Stimulated activated naive B cell treated with anti-CD40 and anti-IgM and Interleukin-4, amounts not matched to agents 10 μg/mL and 1 μg/mL and 100 μg/mL, for 72 hours (primary cell): ENCODE measurements at regions not wholly inside any gene's neighbourhood (a gene's known extent, or its start where the extent isn't known, plus 50 kb on each side); places are given as distances from the start of the nearest gene placed in this dataset.

Experiments used
- ATAC-seq, 2 donors: fragments of 150-1000 bp; cut with Tn5 transposase; replicated peaks; 2 replicates each; pipeline ENCODE4 v1.10.0; 2021; ENCODE audit warnings: moderate library complexity in 1 of 2
- DNase-seq: peaks from one replicate; pipeline ENCODE4 v3.0.0; 2021
- H3K27ac Mint-ChIP-seq: one replicate; pipeline ENCODE4 v1.8.0; 2022; ENCODE audit warnings: mild to moderate bottlenecking, mixed read lengths
- H3K27me3 Mint-ChIP-seq, 2 donors: one replicate each; pipeline ENCODE4 v1.8.0; 2022; ENCODE audit warnings: mixed read lengths in 2 of 2
- H3K36me3 Mint-ChIP-seq, 2 donors: one replicate each; pipeline ENCODE4 v1.8.0; 2022; ENCODE audit warnings: mixed read lengths in 2 of 2, mild to moderate bottlenecking in 1 of 2
- H3K4me1 Mint-ChIP-seq, 2 donors: one replicate each; pipeline ENCODE4 v1.8.0; 2022; ENCODE audit warnings: mixed read lengths in 2 of 2, mild to moderate bottlenecking in 1 of 2
- H3K4me3 Mint-ChIP-seq, 2 donors: one replicate each; pipeline ENCODE4 v1.8.0; 2022; ENCODE audit warnings: mild to moderate bottlenecking in 2 of 2, mixed read lengths in 2 of 2, moderate library complexity in 1 of 2
- H3K9me3 Mint-ChIP-seq, 2 donors: one replicate each; pipeline ENCODE4 v1.8.0; 2022; ENCODE audit warnings: mixed read lengths in 2 of 2, mild to moderate bottlenecking in 1 of 2

DNA sequence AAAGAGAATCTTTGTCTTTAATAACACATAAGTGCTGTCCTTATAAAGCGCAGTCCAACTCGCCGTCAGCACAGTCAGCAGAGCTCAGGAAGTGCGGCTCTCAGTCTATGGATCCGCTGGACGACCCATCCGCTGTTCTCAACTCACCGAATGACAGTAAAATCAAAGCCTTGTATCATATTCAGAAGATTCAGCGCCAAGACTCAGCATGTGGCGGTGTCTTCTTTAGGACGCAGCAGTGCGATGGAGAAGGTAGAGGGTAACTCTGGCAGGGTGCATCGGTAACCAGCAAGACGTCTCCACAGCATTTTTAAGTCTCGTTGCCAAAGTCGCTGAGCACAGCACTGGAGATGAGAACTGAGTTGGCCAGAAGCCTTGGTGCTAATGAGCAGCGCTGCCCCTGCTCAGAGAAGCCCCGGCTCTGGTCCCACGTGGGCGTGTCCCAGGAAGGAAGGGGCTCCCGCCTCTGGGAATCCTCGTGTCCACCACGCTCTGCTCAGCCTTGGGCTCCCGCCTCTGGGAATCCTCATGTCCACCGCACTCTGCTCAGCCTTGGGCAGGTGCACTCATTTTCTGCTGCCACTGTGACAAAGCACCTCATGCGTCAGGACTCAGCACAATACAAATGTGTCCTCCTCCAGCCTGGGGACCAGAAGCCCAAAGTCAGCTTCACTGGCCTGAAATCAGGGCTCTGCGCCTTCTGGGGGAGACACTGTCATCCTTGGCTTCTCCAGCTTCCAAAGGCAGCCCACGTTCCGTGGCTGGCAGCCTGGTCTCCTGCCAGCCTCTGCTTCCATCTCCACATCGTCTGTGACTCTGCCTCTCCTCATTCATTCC, 238.0 kb upstream of the SALL3 start:
- Mint-ChIP-seq H3K27ac (no peak overlapping the region), H3K9me3 (peaks cover 0 to 3% of the 10 kb centered on the region in 2 donors), H3K36me3 (no peaks in the 10 kb centered on the region), H3K4me3 (no peak overlapping the region), H3K27me3 (no peaks in the 10 kb centered on the region), H3K4me1 (no peaks in the 10 kb centered on the region)
- ATAC-seq (peak in 1 of 2 donors; percentile 12), DNase-seq (no peak)

DNA sequence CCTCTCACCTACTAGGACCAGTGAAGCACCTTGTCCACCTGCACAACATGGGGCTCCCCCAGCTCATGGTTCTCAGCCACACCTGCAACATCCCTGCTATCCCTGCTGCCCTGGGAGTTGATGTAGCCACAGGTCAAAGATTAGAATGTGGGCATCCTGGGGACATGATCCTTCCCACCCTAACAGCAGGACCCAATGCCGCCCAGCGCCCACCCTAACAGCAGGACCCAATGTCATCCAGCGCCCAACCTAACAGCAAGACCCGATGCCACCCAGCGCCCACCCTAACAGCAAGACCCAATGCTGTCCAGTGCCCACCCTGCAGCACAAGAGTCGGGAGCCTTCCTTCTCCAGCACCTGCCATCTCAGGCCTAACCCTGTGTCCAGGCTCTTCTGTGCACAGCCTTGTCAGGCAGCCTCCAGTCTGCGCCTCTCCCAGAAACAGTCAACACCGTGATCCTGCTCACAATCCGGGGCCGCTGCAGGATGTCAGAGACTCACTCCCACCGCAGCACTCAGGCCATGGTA, 237.3 kb upstream of the SALL3 start:
- DNase-seq (no peak), ATAC-seq (peak in 1 of 2 donors; percentile 12)
- Mint-ChIP-seq H3K36me3 (no peaks in the 10 kb centered on the region), H3K27me3 (no peaks in the 10 kb centered on the region), H3K4me1 (no peaks in the 10 kb centered on the region), H3K4me3 (no peak overlapping the region), H3K9me3 (peaks cover 0 to 3% of the 10 kb centered on the region in 2 donors), H3K27ac (no peak overlapping the region)

DNA sequence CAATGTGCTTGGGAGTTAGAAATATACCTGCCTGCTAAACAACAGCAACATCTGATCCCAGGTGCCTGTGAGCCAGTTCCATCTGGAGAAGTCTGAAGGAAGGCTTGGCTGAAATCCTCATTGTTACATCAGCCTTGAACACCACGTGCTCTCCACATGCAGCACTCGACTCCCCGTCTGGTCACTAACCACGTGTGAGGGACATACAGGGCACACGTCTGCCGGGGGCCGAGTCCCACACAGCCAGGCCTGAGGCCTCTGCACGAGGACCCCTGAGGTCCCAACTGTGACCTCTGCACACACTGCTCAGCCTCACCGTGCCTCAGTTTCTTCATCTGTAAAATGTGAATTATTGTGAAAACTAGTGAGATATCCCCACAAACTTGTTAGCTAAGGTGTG, 236.5 kb upstream of the SALL3 start:
- Mint-ChIP-seq H3K4me1 (no peaks in the 10 kb centered on the region), H3K9me3 (peaks cover 0 to 3% of the 10 kb centered on the region in 2 donors), H3K27ac (no peak overlapping the region), H3K4me3 (no peak overlapping the region), H3K36me3 (no peaks in the 10 kb centered on the region), H3K27me3 (no peaks in the 10 kb centered on the region)
- ATAC-seq (no peak), DNase-seq (no peak)

DNA sequence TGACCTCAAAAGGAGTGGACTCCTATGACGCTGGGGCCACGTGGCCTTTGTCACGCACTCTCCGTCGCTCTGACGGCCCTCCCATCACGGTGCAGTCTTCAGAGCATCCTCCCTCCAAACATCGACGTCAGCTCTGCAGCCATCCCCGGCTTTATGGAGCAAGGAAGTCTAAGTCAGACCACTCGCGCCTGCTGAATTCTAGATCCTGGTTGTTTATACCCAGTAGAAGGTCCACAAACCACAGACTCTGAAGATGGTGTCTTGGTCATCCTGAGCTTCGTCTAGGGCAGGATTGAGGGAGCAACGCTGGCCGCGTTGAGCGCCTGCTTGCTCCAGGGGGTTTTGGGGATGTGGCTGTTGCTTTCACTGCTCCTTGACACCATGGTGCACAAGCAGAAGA, 228.0 kb upstream of the SALL3 start:
- Mint-ChIP-seq H3K27ac (no peak overlapping the region), H3K9me3 (peaks cover 2 to 3% of the 10 kb centered on the region in 2 donors), H3K27me3 (no peaks in the 10 kb centered on the region), H3K4me1 (no peaks in the 10 kb centered on the region), H3K36me3 (no peaks in the 10 kb centered on the region), H3K4me3 (no peak overlapping the region)
- ATAC-seq (no peak), DNase-seq (no peak)

DNA sequence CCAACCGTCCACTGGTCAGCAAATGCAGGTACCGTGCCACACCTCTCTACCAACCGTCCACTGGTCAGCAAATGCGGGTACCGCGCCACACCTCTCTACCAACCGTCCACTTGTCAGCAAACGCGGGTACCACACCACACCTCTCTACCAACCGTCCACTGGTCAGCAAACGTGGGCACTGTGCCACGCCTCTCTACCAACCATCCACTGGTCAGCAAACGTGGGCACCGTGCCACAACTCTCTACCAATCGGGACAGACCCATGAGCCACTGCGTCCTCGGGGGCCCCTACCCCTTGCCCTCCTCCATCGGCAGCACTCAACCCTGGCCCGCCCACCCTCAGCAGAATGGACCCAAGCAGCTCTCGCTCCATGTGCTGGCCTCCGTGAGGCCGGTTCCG, 226.4 kb upstream of the SALL3 start:
- DNase-seq (no peak), ATAC-seq (no peak)
- no peak overlapping the region for H3K4me3 Mint-ChIP-seq
- H3K4me1 Mint-ChIP-seq, result no peaks in the 10 kb centered on the region
- H3K9me3 Mint-ChIP-seq, result peaks cover 2 to 7% of the 10 kb centered on the region in 2 donors
- no peaks in the 10 kb centered on the region for H3K36me3 Mint-ChIP-seq
- no peak overlapping the region for H3K27ac Mint-ChIP-seq
- H3K27me3 Mint-ChIP-seq, result no peaks in the 10 kb centered on the region

DNA sequence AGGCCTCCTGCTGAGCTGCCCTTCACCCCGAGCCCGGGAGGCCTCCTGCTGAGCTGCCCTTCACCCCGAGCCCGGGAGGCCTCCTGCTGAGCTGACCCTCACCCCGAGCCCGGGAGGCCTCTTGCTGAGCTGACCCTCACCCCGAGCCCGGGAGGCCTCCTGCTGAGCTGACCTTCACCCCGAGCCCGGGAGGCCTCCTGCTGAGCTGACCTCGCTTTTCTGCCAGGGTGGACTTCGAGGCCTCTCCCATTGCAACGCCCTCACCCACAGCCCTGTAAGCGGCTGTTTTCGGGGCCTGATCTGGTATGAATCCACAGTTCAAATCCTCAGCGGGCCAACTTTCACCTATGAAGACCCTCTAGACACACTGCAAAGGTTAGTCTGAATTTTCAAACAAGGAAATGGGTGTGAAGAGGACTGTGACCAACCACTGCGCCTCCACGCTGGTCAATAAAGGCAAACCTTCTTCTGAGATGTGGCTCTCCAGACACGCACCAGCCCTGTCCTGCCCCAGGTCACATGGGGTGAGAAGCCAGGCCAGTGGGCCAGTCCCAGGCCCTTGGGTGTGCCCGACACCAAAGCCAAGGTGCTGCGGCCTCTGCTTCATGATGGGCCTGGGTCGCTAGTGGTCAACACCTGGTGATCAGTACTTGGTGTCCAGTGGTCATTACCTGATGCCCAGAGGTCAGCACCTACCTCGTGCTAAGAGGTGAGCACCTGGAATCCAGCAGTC, 225.1 kb upstream of the SALL3 start:
- ATAC-seq (no peak), DNase-seq (no peak)
- no peaks in the 10 kb centered on the region for H3K4me1 Mint-ChIP-seq
- no peak overlapping the region for H3K27ac Mint-ChIP-seq
- H3K36me3 Mint-ChIP-seq, result no peaks in the 10 kb centered on the region
- H3K9me3 Mint-ChIP-seq, result peaks cover 2 to 7% of the 10 kb centered on the region in 2 donors
- H3K4me3 Mint-ChIP-seq, result no peak overlapping the region
- no peaks in the 10 kb centered on the region for H3K27me3 Mint-ChIP-seq

DNA sequence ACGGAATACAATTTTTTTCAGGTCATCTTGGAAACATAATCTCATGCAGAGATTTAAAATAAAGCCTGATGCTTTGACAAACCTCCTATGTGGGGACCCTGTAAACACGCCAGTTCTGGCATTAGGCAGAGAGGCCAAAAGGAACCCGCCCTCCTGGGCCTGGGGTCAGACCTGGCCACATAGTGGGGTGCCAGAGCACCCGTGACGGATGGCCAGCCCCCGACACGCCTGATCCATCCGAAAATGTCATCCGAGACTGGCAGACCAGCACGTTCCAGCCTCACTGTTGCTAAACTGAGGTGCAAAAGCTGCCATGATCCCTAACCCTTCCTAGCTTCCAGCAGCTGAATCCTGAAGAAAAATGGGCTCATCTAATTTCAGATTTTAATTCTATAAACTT, 222.6 kb upstream of the SALL3 start:
- H3K4me1 Mint-ChIP-seq, result no peaks in the 10 kb centered on the region
- H3K36me3 Mint-ChIP-seq, result no peaks in the 10 kb centered on the region
- H3K9me3 Mint-ChIP-seq, result peaks cover 12 to 17% of the 10 kb centered on the region in 2 donors
- H3K27ac Mint-ChIP-seq, result no peak overlapping the region
- DNase-seq, result no peak
- H3K27me3 Mint-ChIP-seq, result no peaks in the 10 kb centered on the region
- H3K4me3 Mint-ChIP-seq, result no peak overlapping the region
- ATAC-seq, result no peak

DNA sequence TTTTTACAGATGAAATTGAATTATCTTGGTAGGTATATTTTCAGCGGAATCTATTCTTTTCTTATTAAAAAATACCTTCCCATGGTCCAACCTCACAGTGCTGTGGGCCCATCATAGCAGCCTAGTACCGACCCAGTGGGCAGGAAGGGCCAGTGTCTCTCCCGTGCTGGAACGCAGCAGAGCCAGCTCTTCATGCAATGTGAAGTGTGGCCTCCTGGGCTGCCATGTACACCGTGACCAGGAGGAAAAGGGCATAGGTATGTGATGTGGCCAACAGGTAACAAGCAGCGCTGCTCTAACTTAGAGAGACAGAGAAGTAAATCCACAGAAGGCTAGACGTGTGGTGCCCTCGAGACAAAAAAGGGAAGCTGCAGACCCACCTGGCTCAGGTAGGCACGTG, 221.1 kb upstream of the SALL3 start:
- H3K4me1 Mint-ChIP-seq, result no peaks in the 10 kb centered on the region
- H3K4me3 Mint-ChIP-seq, result no peak overlapping the region
- no peaks in the 10 kb centered on the region for H3K36me3 Mint-ChIP-seq
- no peak overlapping the region for H3K27ac Mint-ChIP-seq
- DNase-seq (no peak), ATAC-seq (no peak)
- H3K9me3 Mint-ChIP-seq, result peaks cover 20 to 27% of the 10 kb centered on the region in 2 donors
- H3K27me3 Mint-ChIP-seq, result no peaks in the 10 kb centered on the region

DNA sequence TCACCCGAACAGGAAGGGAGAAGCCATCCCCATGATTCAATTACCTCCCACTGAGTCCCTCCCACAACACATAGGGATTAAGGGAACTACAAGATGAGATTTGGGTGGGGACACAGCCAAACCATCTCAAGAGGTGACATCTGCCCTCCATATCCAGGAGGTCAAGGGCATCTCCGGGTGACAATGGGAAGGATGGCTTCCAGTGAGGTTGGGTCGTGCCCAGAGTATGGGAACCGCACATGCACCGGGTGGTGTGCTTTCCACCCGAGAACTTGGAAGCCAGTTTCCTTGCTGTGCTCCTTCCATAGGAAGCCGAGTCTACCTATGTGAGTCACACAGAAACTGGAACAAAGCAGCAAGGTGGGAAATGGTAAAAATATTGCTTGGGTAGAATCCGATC, 216.9 kb upstream of the SALL3 start:
- ATAC-seq, result no peak
- H3K27ac Mint-ChIP-seq, result no peak overlapping the region
- H3K4me1 Mint-ChIP-seq, result no peaks in the 10 kb centered on the region
- H3K9me3 Mint-ChIP-seq, result peaks cover 20 to 23% of the 10 kb centered on the region in 2 donors
- no peak for DNase-seq
- no peaks in the 10 kb centered on the region for H3K27me3 Mint-ChIP-seq
- no peaks in the 10 kb centered on the region for H3K36me3 Mint-ChIP-seq
- no peak overlapping the region for H3K4me3 Mint-ChIP-seq

DNA sequence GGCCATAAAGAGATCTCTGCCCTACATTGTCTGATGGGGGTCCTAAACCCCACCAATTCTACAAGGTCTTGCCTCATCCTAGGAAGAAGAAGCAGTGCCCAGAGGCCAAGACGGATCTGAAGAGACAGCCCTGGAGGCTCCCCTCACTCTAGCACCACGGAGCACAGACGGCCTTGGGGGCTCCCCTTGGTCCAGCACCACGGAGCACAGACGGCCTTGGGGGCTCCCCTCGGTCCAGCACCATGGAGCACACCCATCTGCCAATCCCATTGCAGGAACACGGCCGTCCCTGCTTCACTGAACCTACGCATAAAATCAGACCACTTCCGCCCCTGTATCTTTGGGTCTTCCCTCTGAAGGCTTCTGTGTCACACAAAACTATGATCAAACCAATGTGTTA, 215.1 kb upstream of the SALL3 start:
- no peaks in the 10 kb centered on the region for H3K27me3 Mint-ChIP-seq
- no peak for ATAC-seq

DNA sequence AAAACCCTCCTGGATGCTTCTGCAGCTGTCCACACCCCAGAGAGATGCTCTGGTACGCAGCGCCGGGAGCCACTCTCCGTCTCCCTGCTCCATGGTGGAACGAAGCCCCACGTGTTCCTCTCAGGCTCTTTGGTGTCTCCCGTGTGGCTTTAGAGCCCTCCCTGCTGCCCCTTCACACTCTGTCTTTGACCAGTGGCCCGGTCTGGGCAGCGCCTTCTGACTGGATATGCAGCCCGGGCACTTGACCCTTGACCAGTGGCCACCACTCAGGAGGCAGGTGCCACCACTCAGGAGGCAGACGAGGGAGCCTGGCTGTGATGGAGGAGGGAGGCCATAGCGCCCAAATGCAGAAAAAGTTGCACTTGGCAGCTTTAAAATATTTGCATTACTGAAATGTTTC, 214.5 kb upstream of the SALL3 start:
- H3K9me3 Mint-ChIP-seq, result peaks cover 20 to 21% of the 10 kb centered on the region in 2 donors
- ATAC-seq (no peak), DNase-seq (no peak)
- no peak overlapping the region for H3K4me3 Mint-ChIP-seq
- no peaks in the 10 kb centered on the region for H3K27me3 Mint-ChIP-seq
- H3K27ac Mint-ChIP-seq, result no peak overlapping the region
- no peaks in the 10 kb centered on the region for H3K4me1 Mint-ChIP-seq
- H3K36me3 Mint-ChIP-seq, result no peaks in the 10 kb centered on the region

More for the DNA sequence above, 215.1 kb upstream of the SALL3 start:
- Mint-ChIP-seq H3K4me1 (no peaks in the 10 kb centered on the region), H3K9me3 (peaks cover 20 to 23% of the 10 kb centered on the region in 2 donors), H3K4me3 (no peak overlapping the region), H3K27ac (no peak overlapping the region), H3K36me3 (no peaks in the 10 kb centered on the region)
- no peak for DNase-seq

DNA sequence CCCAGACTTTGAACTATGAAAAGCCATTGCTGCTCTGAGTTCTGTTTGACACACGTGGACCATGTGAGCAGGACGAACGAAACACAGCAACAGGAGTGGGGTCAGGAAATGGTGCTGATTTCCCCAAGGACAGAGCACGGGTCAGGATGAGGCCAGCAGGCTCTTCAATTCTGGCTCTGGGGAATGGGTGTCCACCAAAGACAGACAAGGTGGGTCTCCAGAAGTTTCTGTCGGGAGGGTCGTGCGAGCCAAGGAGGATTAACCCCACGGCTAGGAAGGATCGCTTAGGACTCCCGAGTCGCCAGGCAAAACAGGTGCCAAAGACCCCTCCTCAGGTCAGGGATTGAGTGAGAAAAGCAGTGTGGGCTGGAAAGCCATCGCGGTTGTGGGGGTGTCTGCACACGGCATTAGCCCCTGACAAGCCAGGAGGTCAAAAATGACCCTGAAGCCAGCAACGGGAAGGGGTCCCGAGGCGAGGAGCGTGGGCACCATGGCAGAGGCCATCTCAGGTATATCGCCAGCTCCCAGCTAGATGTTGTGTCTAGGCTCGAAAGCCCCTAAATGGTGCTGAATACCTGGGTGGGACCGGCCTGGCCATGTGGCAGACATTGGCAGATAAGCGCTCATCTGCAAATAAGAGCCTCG, 213.9 kb upstream of the SALL3 start:
- Mint-ChIP-seq H3K4me3 (no peak overlapping the region), H3K36me3 (no peaks in the 10 kb centered on the region), H3K4me1 (no peaks in the 10 kb centered on the region), H3K9me3 (peaks cover 14 to 15% of the 10 kb centered on the region in 2 donors), H3K27me3 (no peaks in the 10 kb centered on the region), H3K27ac (no peak overlapping the region)
- DNase-seq (no peak), ATAC-seq (no peak)

DNA sequence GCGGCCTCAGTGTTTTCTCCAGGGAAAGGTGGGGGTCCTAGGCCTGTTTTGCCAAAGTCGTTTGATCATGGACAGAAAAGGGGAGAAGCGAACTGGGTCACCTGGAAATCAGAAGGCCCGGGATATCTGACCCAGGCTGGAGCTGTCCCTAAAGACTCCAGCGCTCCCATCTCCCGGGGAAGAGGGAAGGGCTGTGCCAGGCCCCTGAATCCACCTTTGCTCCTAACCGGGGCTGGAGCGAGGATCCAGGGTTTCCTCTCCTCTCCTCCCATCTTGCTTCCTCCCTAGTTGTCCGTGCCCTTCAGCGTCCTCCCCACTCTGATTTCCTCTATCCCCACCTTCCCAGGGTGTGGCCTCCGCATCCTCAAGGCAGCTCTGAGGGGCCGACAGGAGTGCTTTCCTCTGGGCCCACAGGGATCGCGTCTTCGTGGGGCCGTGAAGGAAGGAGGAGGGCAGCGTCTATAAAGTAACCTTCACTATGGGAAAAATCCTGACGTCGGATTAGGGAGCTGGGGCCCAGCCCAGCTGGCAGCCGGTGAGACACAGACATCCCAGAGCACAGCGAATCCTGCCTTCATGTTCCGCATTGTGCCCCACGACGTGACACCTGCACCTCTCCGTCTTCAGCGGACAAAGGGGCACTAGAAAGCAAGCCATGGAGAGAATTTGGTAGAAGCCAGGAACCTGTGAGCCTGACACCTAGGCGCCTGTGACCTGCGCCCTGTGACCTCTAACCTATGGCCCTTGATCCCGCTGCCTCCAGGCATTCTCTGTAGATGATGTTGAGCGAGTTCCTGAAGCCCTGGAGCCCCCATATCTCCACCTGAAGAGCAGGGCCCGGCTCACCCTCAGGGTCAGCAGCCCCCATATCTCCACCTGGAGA, 212.7 kb upstream of the SALL3 start:
- ATAC-seq (no peak), DNase-seq (no peak)
- Mint-ChIP-seq H3K27me3 (no peaks in the 10 kb centered on the region), H3K4me1 (no peaks in the 10 kb centered on the region), H3K9me3 (peaks cover 8 to 9% of the 10 kb centered on the region in 2 donors), H3K4me3 (no peak overlapping the region), H3K36me3 (no peaks in the 10 kb centered on the region), H3K27ac (no peak overlapping the region)

DNA sequence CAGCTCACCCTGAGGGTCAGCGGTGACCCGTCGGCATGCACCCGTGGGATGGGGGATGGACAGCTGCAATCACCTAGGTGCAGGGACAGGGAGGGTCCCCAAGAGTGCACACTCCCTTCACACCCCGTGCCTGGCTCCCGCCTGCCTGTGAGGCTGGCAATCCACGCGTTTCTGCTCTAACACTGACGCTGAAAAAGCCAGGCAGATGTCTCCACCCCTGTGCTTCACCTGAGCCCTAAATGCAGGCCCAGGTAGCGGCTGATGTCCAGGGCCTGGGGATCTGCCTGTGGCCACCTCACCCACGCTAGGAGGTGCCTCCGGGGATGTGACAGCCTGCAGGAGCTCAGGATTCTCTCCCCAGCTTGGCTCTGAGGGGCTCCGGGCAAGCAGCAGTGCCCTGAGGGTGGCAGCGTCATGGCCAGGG, 212.0 kb upstream of the SALL3 start:
- Mint-ChIP-seq H3K36me3 (no peaks in the 10 kb centered on the region), H3K4me1 (peaks cover 0 to 2% of the 10 kb centered on the region in 2 donors), H3K27me3 (no peaks in the 10 kb centered on the region), H3K9me3 (peaks cover 4 to 5% of the 10 kb centered on the region in 2 donors), H3K4me3 (no peak overlapping the region), H3K27ac (no peak overlapping the region)
- ATAC-seq (no peak), DNase-seq (no peak)
